ENCODE measurements at regions not wholly inside any gene's neighbourhood (a gene's known extent, or its start where the extent isn't known, plus 50 kb on each side); places are given as distances from the start of the nearest gene placed in this dataset.

DNA sequence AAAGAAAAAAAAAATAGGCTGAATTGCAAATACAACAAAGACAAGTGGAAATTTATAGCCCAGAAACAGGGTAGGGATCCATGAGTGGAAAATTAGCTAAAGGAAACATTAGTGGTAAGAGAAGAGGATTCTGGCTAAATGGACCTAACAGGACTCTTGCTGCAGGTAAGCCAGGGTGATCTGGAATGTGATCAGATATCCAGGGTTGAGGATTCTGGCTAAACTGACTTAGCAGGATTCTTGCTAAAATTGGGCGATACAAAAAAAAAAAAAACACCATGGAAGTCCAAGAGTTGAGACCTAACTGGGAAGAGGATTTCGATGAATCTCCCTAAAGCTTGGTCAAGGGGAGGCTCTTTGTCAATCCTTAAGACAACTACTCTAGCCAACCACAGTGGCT lies 61.7 kb upstream of the ATF7IP2 start (continued):
- TF ChIP-seq TAF1 (IDR thresholded peaks at IDR 0.05; ENCODE audit: low read depth, low read length), result no peak
- TF ChIP-seq EP300 (IDR thresholded peaks at IDR 0.05; ENCODE audit: borderline replicate concordance in 1 of 2, low read depth in 2 of 2, low read length in 2 of 2), result no peak
- no peak for TF ChIP-seq KDM4A (IDR thresholded peaks at IDR 0.05; ENCODE audit: low read depth, low read length, severe bottlenecking)
- no peak for TF ChIP-seq CTBP2 (IDR thresholded peaks at IDR 0.05; ENCODE audit: borderline replicate concordance, insufficient read depth, insufficient read length, low read length)
- TF ChIP-seq POLR2AphosphoS5 (IDR thresholded peaks at IDR 0.05; ENCODE audit: low read depth, low read length), result no peak
- no peak for TF ChIP-seq CEBPB (IDR thresholded peaks at IDR 0.05; ENCODE audit: low read depth, low read length)

All from H1 (cell line).